Smooth muscle cell (in vitro differentiated cells): ENCODE measurements at regions not wholly inside any gene's neighbourhood (a gene's known extent, or its start where the extent isn't known, plus 50 kb on each side); places are given as distances from the start of the nearest gene placed in this dataset.
A peak's percentile ranks its signal among the peaks of the same experiment; 100 is the strongest.

Source experiments
- DNase-seq: peaks from one replicate; lab custom pipeline; 2025; ENCODE audit not compliant: unreplicated experiment; lab: John Stamatoyannopoulos, UW
- H2AFZ ChIP-seq: fragments of 200-600 bp; sonication (generic); 2 replicates; pipeline ENCODE4 v1.6.0; 2016; ENCODE audit warnings: antibody characterized with exemption, low read depth, mild to moderate bottlenecking
- H3F3A ChIP-seq: fragments of 200-600 bp; sonication (generic); 2 replicates; pipeline ENCODE4 v1.6.0; 2017; ENCODE audit warnings: antibody characterized with exemption, low read depth
- H3K27ac ChIP-seq: fragments of 200-600 bp; sonication (generic); 2 replicates; pipeline ENCODE4 v1.5.1; 2016; ENCODE audit warnings: low read depth, mild to moderate bottlenecking
- H3K27me3 ChIP-seq: fragments of 200-600 bp; sonication (generic); 2 replicates; pipeline ENCODE4 v1.6.1; 2016; ENCODE audit warnings: low read depth, mild to moderate bottlenecking
- H3K36me3 ChIP-seq: fragments of 200-600 bp; sonication (generic); 2 replicates; pipeline ENCODE4 v1.5.1; 2016; ENCODE audit warnings: low read depth
- H3K4me1 ChIP-seq: fragments of 200-600 bp; sonication (generic); 2 replicates; pipeline ENCODE4 v1.5.1; 2016; ENCODE audit warnings: low read depth
- H3K4me2 ChIP-seq: fragments of 200-600 bp; sonication (generic); 2 replicates; pipeline ENCODE4 v1.6.0; 2016; ENCODE audit warnings: mild to moderate bottlenecking
- H3K4me3 ChIP-seq: fragments of 200-600 bp; sonication (generic); 2 replicates; pipeline ENCODE4 v1.5.1; 2016; ENCODE audit warnings: mild to moderate bottlenecking
- H3K79me2 ChIP-seq: fragments of 200-600 bp; sonication (generic); 2 replicates; pipeline ENCODE4 v1.6.0; 2016; ENCODE audit warnings: low read depth, mild to moderate bottlenecking
- H3K9ac ChIP-seq: fragments of 200-600 bp; sonication (generic); 2 replicates; pipeline ENCODE4 v1.6.0; 2016; ENCODE audit warnings: low read depth
- H3K9me3 ChIP-seq: fragments of 200-600 bp; sonication (generic); replicated peaks from 2 replicates; pipeline ENCODE4 v1.5.1; 2016; ENCODE audit warnings: low read depth
- H4K20me1 ChIP-seq: fragments of 200-600 bp; sonication (generic); 2 replicates; pipeline ENCODE4 v1.6.0; 2016; ENCODE audit warnings: low read depth
- WGBS: methylation state at CpG from one replicate; pipeline ENCODE4 v1.1.7; 2016; ENCODE audit warnings: low lambda C conversion rate; 5-methylcytosine and 5-hydroxymethylcytosine counted together
- TF ChIP-seq, protein P1 (sequence below): fragments of 200-600 bp; sonication (generic); IDR thresholded peaks from 2 replicates; pipeline ENCODE4 v1.5.1; 2017; ENCODE audit warnings: borderline replicate concordance, mild to moderate bottlenecking, antibody characterized with exemption; ENCODE audit not compliant: insufficient read depth, poor library complexity, severe bottlenecking

DNA sequence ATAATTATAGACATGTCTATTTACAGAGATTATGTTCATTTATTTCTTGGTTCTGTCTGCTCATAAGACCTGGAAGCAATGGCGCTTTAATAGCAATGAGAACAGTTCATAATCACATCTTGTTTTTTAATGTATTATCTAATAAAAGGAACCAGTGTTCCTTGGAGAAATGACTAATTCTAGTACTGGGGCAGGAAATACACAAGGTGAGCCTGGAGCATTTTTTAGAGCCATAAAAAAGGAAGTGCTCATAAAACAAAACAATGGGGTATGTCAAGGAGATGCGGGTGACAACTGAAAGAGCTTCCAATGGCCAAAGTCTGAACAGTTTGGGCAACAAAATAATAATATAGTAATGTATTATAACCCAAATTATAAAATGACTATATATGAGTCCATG, 531.9 kb upstream of the CHD1 start:
- no peaks in the 10 kb centered on the region for H3K36me3 ChIP-seq
- H3K27me3 ChIP-seq: no peaks in the 10 kb centered on the region
- H2AFZ ChIP-seq: no peak overlapping the region
- H3K4me2 ChIP-seq: no peak overlapping the region
- DNase-seq: no peak
- H3F3A ChIP-seq: no peaks in the 10 kb centered on the region
- TF ChIP-seq, protein P1, sequence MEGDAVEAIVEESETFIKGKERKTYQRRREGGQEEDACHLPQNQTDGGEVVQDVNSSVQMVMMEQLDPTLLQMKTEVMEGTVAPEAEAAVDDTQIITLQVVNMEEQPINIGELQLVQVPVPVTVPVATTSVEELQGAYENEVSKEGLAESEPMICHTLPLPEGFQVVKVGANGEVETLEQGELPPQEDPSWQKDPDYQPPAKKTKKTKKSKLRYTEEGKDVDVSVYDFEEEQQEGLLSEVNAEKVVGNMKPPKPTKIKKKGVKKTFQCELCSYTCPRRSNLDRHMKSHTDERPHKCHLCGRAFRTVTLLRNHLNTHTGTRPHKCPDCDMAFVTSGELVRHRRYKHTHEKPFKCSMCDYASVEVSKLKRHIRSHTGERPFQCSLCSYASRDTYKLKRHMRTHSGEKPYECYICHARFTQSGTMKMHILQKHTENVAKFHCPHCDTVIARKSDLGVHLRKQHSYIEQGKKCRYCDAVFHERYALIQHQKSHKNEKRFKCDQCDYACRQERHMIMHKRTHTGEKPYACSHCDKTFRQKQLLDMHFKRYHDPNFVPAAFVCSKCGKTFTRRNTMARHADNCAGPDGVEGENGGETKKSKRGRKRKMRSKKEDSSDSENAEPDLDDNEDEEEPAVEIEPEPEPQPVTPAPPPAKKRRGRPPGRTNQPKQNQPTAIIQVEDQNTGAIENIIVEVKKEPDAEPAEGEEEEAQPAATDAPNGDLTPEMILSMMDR: no peak
- H3K9me3 ChIP-seq: no peaks in the 10 kb centered on the region
- H3K9ac ChIP-seq: no peak overlapping the region
- H4K20me1 ChIP-seq: no peaks in the 10 kb centered on the region
- 89% methylated on average over 2 of the region's 2 CpGs for WGBS
- no peak overlapping the region for H3K27ac ChIP-seq
- no peaks in the 10 kb centered on the region for H3K79me2 ChIP-seq
- no peaks in the 10 kb centered on the region for H3K4me1 ChIP-seq
- no peak overlapping the region for H3K4me3 ChIP-seq

DNA sequence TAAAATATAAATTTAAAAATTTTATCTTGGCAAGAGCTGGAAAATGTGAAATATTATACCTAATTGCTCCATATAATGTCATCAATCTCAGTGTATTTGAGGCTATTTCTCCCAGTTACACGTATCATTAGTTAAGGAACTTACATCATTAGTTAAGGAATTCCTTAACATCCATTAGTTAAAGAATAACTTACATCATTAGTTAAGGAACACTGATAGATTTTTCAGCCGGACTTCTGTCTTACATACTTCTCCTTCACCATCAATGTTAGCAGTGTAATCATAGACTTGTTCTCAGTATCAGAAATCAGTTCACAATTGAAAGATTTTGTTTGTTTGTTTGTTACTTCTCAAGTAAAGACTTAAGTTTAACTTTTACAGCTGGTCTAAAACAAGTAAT, 524.4 kb upstream of the CHD1 start:
- Histone ChIP-seq H3K4me2 (no peak overlapping the region), H2AFZ (no peak overlapping the region), H3K27me3 (no peaks in the 10 kb centered on the region), H3K4me1 (no peaks in the 10 kb centered on the region), H3K79me2 (no peaks in the 10 kb centered on the region), H3K27ac (no peak overlapping the region), H3K9me3 (no peaks in the 10 kb centered on the region), H3K9ac (no peak overlapping the region), H3K36me3 (no peaks in the 10 kb centered on the region), H4K20me1 (no peaks in the 10 kb centered on the region), H3F3A (no peaks in the 10 kb centered on the region), H3K4me3 (no peak overlapping the region)
- WGBS: 88% methylated on average over 2 of the region's 2 CpGs
- TF ChIP-seq, protein P1: no peak
- DNase-seq: no peak

DNA sequence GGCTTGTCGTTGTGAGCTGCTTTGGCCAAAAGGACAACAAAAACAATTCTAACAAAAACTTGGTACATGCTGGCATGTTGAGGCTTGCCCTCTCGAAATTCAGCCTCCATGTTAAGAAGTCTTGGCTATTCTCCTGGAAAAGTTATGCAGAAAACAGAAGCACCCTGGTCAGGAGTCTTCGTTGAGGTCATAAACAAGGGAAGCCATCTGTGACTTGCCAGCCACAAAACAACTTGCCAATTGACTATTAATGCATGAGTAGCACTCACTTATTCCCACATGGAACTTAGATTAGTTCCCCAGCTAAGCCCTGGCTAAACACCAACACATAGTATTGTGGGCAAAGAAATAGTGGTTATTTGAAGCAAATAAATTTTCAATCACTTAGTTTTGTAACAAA, 521.0 kb upstream of the CHD1 start:
- Histone ChIP-seq H3K4me2 (no peak overlapping the region), H3K4me3 (no peak overlapping the region), H3K9ac (no peak overlapping the region), H3K9me3 (no peaks in the 10 kb centered on the region), H3K36me3 (no peaks in the 10 kb centered on the region), H3K27ac (no peak overlapping the region), H2AFZ (peak overlapping the region; percentile 80), H3K27me3 (no peaks in the 10 kb centered on the region), H4K20me1 (no peaks in the 10 kb centered on the region), H3K79me2 (no peaks in the 10 kb centered on the region), H3K4me1 (no peaks in the 10 kb centered on the region), H3F3A (no peaks in the 10 kb centered on the region)
- 86% methylated on average over 3 of the region's 3 CpGs for WGBS
- TF ChIP-seq, protein P1: no peak
- DNase-seq: no peak

DNA sequence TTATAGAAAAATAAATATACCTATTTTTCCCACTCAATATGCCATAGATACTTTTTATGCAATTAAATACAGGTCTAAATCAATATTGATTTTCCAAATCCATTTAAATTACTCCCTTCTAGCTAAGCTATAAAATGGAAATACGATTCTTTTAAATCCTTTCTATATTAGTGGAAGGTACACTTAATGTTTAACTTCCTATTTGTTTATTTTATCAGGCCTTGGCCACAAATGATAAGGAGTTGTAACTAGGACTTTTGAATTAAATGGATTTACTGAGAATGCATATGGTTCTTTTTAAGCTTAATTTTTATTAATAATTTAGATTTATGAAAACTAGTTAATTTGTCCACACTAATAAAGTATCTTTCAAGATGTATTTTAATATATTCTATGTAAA, 517.0 kb upstream of the CHD1 start:
- no peak overlapping the region for H3K27ac ChIP-seq
- H3K4me2 ChIP-seq: no peak overlapping the region
- H3K4me1 ChIP-seq: no peaks in the 10 kb centered on the region
- no peaks in the 10 kb centered on the region for H3K9me3 ChIP-seq
- H3F3A ChIP-seq: no peaks in the 10 kb centered on the region
- no peak overlapping the region for H2AFZ ChIP-seq
- DNase-seq: no peak
- H3K4me3 ChIP-seq: no peak overlapping the region
- H3K9ac ChIP-seq: no peak overlapping the region
- H4K20me1 ChIP-seq: no peaks in the 10 kb centered on the region
- no peaks in the 10 kb centered on the region for H3K79me2 ChIP-seq
- TF ChIP-seq, protein P1: no peak
- H3K27me3 ChIP-seq: no peaks in the 10 kb centered on the region
- H3K36me3 ChIP-seq: no peaks in the 10 kb centered on the region
- 82% methylated on average over 1 of the region's 1 CpG for WGBS
